Small intestine (tissue), 7 donors: ENCODE measurements at regions not wholly inside any gene's neighbourhood (a gene's known extent, or its start where the extent isn't known, plus 50 kb on each side); places are given as distances from the start of the nearest gene placed in this dataset.

Experiments used
- DNase-seq, 2 donors: peaks; one replicate each; pipeline versions ENCODE4 v3.0.0 to v3.0.0-alpha.2; 2013
- FAIRE-seq: peaks from 2 replicates; lab custom pipeline; 2012; peaks lifted over from hg19 to GRCh38; lab: Jason Lieb, UNC
- H3K27ac ChIP-seq, 3 donors: one replicate each; pipeline ENCODE4 v1.5.1; 2013; ENCODE audit warnings: low read length in 2 of 3, mild to moderate bottlenecking in 2 of 3, control low read depth in 1 of 3, inconsistent platforms in 1 of 3, low read depth in 1 of 3, moderate library complexity in 1 of 3
- H3K27me3 ChIP-seq, 3 donors: one replicate each; pipeline ENCODE4 v1.6.1; 2013; ENCODE audit warnings: low read length in 3 of 3, inconsistent platforms in 1 of 3; ENCODE audit not compliant: control insufficient read depth in 3 of 3, insufficient read depth in 3 of 3
- H3K36me3 ChIP-seq, 3 donors: one replicate each; pipeline ENCODE4 v1.6.1; 2013; ENCODE audit warnings: low read length in 3 of 3, inconsistent platforms in 1 of 3, low read depth in 1 of 3, mild to moderate bottlenecking in 1 of 3, moderate library complexity in 1 of 3; ENCODE audit not compliant: control insufficient read depth in 3 of 3, insufficient read depth in 2 of 3
- H3K4me1 ChIP-seq, 3 donors: one replicate each; pipeline ENCODE4 v1.6.1; 2013; ENCODE audit warnings: low read length in 2 of 3, inconsistent platforms in 1 of 3, low read depth in 1 of 3, mild to moderate bottlenecking in 1 of 3, moderate library complexity in 1 of 3; ENCODE audit not compliant: control insufficient read depth in 3 of 3, insufficient read depth in 2 of 3
- H3K4me3 ChIP-seq, 3 donors: one replicate each; pipeline ENCODE4 v1.5.1; 2013; ENCODE audit warnings: low read length in 3 of 3, control low read depth in 1 of 3, inconsistent platforms in 1 of 3, low read depth in 1 of 3, mild to moderate bottlenecking in 1 of 3, moderate library complexity in 1 of 3
- H3K9me3 ChIP-seq, 2 donors: one replicate each; pipeline ENCODE4 v1.6.1; 2013; ENCODE audit warnings: low read depth in 1 of 2, low read length in 1 of 2; ENCODE audit not compliant: control insufficient read depth in 2 of 2, insufficient read depth in 1 of 2
- WGBS, 3 donors: extraction: QIAGEN DNeasy Blood & Tissue Kit; methylation state at CpG; one replicate each; pipeline ENCODE4 v1.1.7; 2013; 5-methylcytosine and 5-hydroxymethylcytosine counted together
- donor health status: healthy with polysubstance abuse.
- donor health status: control.
- donor health status: control.
- donor health status: Bipolar disorder and iron deficiency.
- donor health status: healthy.

- no peaks in the 10 kb centered on the region for H3K36me3 ChIP-seq
- DNase-seq (no peak), FAIRE-seq (no peak)
- H3K9me3 ChIP-seq: no peaks in the 10 kb centered on the region
- peaks cover 0 to 8% (median 0%) of the 10 kb centered on the region in 3 donors for H3K27me3 ChIP-seq
- WGBS, 3 donors: 90 to 94% (median 92%) methylated on average over 5 of the region's 5 CpGs
- no peak overlapping the region for H3K4me3 ChIP-seq
- no peaks in the 10 kb centered on the region for H3K4me1 ChIP-seq
- H3K27ac ChIP-seq: no peak overlapping the region
Measured at GRCh38 chr12:76275511-76276093, 72.6 kb downstream of the BBS10 start.

- FAIRE-seq (no peak), DNase-seq (no peak)
- 74 to 84% (median 78%) methylated on average over 3 of the region's 3 CpGs for WGBS, 3 donors
- Histone ChIP-seq H3K4me3 (no peak overlapping the region), H3K9me3 (no peaks in the 10 kb centered on the region), H3K36me3 (no peaks in the 10 kb centered on the region), H3K27me3 (peaks cover 0 to 8% (median 0%) of the 10 kb centered on the region in 3 donors), H3K4me1 (no peaks in the 10 kb centered on the region), H3K27ac (no peak overlapping the region)
Measured at GRCh38 chr12:76274420-76275083, 73.7 kb downstream of the BBS10 start.

GRCh38 chr12:76272287-76272686, 75.9 kb downstream of the BBS10 start:
- no peaks in the 10 kb centered on the region for H3K4me1 ChIP-seq
- no peak overlapping the region for H3K4me3 ChIP-seq
- H3K9me3 ChIP-seq: no peaks in the 10 kb centered on the region
- H3K36me3 ChIP-seq: no peaks in the 10 kb centered on the region
- no peak for DNase-seq
- H3K27ac ChIP-seq: no peak overlapping the region
- peaks cover 0 to 5% (median 0%) of the 10 kb centered on the region in 3 donors for H3K27me3 ChIP-seq
- no peak for FAIRE-seq
- 62 to 69% (median 63%) methylated on average over 4 of the region's 4 CpGs for WGBS, 3 donors

GRCh38 chr12:76270657-76271358, 77.4 kb downstream of the BBS10 start:
- H3K4me1 ChIP-seq: no peaks in the 10 kb centered on the region
- H3K4me3 ChIP-seq: no peak overlapping the region
- no peaks in the 10 kb centered on the region for H3K36me3 ChIP-seq
- DNase-seq: no peak
- no peak for FAIRE-seq
- H3K27ac ChIP-seq: no peak overlapping the region
- peaks cover 0 to 5% (median 0%) of the 10 kb centered on the region in 3 donors for H3K27me3 ChIP-seq
- no peaks in the 10 kb centered on the region for H3K9me3 ChIP-seq
- WGBS, 3 donors: 42 to 49% (median 47%) methylated on average over 2 of the region's 2 CpGs

GRCh38 chr12:76268267-76268666, 79.9 kb downstream of the BBS10 start:
- H3K4me1 ChIP-seq: no peaks in the 10 kb centered on the region
- peaks cover 0 to 5% (median 0%) of the 10 kb centered on the region in 3 donors for H3K27me3 ChIP-seq
- H3K4me3 ChIP-seq: no peak overlapping the region
- 61 to 74% (median 70%) methylated on average over 1 of the region's 1 CpG for WGBS, 3 donors
- no peak for DNase-seq
- H3K36me3 ChIP-seq: no peaks in the 10 kb centered on the region
- no peak overlapping the region for H3K27ac ChIP-seq
- no peak for FAIRE-seq
- H3K9me3 ChIP-seq: no peaks in the 10 kb centered on the region

- Histone ChIP-seq H3K4me3 (no peak overlapping the region), H3K9me3 (peaks cover 0 to 5% of the 10 kb centered on the region in 2 donors), H3K27me3 (peaks cover 0 to 3% (median 3%) of the 10 kb centered on the region in 3 donors), H3K36me3 (no peaks in the 10 kb centered on the region), H3K4me1 (no peaks in the 10 kb centered on the region), H3K27ac (no peak overlapping the region)
- no peak for DNase-seq
- WGBS, 3 donors: 43 to 46% (median 45%) methylated on average over 2 of the region's 2 CpGs
- no peak for FAIRE-seq
Measured at GRCh38 chr12:76266797-76267196, 81.4 kb downstream of the BBS10 start.

- H3K27ac ChIP-seq: no peak overlapping the region
- H3K4me3 ChIP-seq: no peak overlapping the region
- peaks cover 0 to 3% (median 0%) of the 10 kb centered on the region in 3 donors for H3K27me3 ChIP-seq
- DNase-seq (no peak), FAIRE-seq (peak; percentile 99)
- no peaks in the 10 kb centered on the region for H3K4me1 ChIP-seq
- H3K36me3 ChIP-seq: no peaks in the 10 kb centered on the region
- H3K9me3 ChIP-seq: peaks cover 0 to 5% of the 10 kb centered on the region in 2 donors
- 47 to 69% (median 60%) methylated on average over 3 of the region's 3 CpGs for WGBS, 3 donors
Measured at GRCh38 chr12:76265424-76266180, 82.6 kb downstream of the BBS10 start.

- Histone ChIP-seq H3K36me3 (no peaks in the 10 kb centered on the region), H3K9me3 (peaks cover 0 to 5% of the 10 kb centered on the region in 2 donors), H3K4me3 (no peak overlapping the region), H3K4me1 (no peaks in the 10 kb centered on the region), H3K27me3 (peaks cover 0 to 3% (median 0%) of the 10 kb centered on the region in 3 donors), H3K27ac (no peak overlapping the region)
- DNase-seq: no peak
- FAIRE-seq: no peak
Measured at GRCh38 chr12:76264611-76265012, 83.6 kb downstream of the BBS10 start.
